ENCODE measurements at regions not wholly inside any gene's neighbourhood (a gene's known extent, or its start where the extent isn't known, plus 50 kb on each side); places are given as distances from the start of the nearest gene placed in this dataset.

- DNase-seq, result no peak
Observed at GRCh38 chr2:15720561-15721307, 129.1 kb downstream of the DDX1 start.

GRCh38 chr2:15721411-15722067 is 129.9 kb downstream of the DDX1 start:
- DNase-seq, result no peak

DNA sequence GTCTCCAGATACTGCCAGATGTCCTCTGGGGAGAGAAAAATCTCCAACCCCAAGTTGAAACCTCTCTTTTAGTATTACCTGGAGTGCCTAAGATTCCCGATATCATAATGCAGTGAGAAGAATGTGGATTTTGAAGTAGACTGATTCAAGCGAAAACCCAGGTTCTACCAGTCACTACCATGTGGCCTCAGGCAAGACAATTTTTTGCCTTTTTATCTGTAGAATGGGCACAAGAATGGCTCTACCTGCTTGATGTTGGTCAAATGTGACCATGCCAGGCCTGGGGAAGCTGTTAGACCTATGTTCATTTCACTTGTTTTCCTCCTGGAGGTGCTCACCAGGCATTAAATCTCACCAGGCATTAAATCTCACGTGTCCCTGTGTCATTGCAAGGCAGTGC is 131.3 kb downstream of the DDX1 start:
- DNase-seq, result no peak

DNA sequence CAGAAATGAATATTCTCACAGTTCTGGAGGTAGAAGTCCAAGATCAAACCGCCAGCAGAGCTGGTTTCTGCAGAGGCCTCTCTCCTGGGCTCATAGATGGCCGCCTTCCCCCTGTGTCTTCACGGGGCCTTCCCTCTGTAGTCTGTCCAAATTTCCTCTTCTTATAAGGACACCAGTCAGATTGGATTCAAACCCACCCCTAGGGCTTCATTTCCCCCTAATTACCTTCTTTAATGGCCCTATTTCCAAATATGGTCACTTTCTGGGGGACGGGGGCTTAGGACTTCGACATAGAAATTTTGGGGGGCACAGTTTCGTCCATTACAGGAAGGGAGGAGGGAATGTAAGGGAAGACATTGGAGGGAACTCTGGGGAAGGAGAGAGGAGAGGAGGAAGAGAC is 132.6 kb downstream of the DDX1 start:
- DNase-seq, result no peak

GRCh38 chr2:15725101-15725781 is 133.6 kb downstream of the DDX1 start:
- DNase-seq, result no peak

DNA sequence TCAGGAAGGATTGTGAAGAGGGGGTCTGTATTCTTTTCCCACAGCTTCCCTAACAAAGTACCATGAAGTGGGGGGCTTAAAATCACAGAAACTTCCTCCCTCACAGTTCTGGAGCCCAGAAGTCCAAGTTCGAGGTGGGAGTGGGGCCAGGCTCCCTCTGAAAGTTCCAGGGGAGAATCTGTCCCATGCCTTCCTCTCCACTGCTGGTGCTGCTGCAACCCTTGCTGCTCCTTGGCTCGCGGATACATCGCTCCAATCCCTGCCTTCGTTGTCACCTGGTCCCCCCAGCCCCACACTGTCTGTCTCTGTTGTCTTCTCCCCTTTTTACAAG is 134.1 kb downstream of the DDX1 start:
- DNase-seq, result no peak

DNA sequence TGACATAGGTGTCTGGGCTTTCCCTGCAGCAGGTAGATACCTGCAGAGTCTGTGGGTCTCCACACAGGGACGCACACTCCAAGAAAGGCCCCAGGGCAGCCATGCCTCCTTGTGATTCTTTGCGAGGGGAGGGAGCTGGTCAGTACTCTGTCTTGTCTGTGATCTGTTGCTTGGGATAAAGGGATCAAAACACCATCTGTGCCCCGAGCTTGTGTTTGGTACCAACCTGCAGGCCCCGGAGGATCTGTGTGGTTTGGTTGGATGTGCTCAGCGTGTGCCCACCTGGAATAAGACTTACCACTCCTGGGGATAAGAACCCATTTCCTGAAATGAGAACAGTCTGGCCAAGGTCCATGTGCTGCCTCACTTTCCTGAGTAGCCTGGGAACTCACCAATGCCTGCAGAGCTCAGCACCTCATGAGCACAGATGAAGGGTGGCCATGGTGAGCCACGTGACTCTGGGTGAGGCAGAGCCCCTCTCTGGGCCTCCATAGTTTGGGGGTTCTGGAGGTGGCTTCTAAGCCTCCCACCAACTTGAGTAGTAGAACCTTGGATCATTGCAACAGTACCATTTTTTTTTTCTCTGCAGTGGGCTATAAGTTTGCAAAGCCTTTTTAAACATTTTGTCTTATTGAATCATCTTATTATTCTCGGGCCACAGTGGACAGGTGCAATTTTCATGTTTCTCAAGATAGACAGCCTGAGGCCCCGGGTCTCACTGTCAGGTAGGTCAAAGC is 134.8 kb downstream of the DDX1 start:
- no peak for DNase-seq

DNA sequence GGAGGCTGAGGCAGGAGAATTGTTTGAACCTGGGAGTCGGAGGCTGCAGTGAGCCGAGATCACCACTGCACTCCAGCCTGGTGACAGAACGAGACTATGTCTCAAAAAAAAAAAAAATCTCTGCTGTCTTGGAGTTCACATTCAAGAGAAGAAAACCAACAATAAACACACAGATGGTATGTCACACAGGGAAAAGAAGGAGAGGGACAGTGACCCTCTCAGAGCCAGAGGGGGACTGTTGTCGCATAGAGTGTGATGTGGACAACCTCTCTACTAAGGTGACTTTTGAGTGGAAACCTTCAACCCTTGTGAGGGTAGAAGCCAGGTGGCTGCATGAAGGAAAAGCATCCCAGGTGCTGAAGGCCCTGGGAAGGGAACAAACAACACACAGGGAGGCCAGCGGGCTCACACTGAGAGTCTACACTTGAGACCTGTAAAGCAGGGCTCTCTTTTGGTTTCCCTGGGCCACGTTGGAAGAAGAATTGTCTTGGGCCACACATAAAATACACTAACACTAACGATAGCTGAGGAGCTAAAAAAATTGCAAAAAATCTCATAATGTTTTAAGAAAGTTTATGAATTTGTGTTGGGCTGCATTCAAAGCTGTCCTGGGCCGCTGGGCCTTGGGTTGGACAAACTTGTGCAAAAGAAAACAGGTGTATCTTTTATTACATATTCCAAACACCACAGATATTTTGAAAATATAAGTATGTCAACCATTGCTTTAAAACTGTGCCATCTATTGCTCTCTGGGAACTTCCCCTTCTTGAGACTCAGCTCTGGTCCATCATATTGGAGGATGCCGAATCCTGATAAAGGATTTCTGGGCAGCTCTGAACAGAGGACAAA is 136.0 kb downstream of the DDX1 start:
- no peak for DNase-seq

- DNase-seq, result no peak
Observed at GRCh38 chr2:15728245-15728938, 136.7 kb downstream of the DDX1 start.

- no peak for DNase-seq
Observed at GRCh38 chr2:15729001-15729400, 137.3 kb downstream of the DDX1 start.

- DNase-seq, result peak in 1 of 2 experiments; percentile 33
Observed at GRCh38 chr2:15729709-15730544, 138.3 kb downstream of the DDX1 start.

DNA sequence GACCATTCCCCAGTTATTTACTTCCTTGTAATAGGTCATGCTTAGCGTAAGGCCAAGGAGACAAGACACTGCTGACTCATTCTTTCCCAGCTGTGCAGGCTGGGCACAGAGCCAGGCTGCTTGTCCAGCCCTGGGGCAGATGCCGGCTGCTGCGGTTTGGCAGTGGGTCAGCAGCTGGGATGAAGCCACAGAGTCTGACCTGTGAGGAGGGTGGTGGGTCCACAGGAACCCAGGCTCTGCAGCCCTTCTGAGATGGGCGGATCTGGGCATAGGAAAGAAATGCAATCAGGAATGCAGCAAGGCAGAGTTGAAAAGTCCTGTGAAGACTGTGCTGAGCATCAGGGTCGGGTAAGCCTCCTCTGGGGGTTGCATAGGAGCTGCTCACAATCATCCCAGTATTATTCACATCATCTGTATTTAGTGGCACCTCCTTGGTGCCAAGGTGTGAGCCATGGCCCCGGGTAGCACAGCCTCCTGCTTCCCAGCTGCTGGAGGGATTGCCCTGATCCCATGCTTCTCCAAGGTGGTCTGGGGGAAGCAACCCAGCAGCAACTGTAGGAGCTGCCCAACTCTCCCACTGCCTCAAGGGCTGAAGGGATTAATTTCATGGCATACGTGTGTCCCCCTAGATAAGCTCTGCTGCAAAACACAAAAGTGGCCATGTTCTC is 139.0 kb downstream of the DDX1 start:
- DNase-seq, result peak in 1 of 2 experiments; percentile 33

- DNase-seq, result no peak
Observed at GRCh38 chr2:15731213-15731888, 139.7 kb downstream of the DDX1 start.

DNA sequence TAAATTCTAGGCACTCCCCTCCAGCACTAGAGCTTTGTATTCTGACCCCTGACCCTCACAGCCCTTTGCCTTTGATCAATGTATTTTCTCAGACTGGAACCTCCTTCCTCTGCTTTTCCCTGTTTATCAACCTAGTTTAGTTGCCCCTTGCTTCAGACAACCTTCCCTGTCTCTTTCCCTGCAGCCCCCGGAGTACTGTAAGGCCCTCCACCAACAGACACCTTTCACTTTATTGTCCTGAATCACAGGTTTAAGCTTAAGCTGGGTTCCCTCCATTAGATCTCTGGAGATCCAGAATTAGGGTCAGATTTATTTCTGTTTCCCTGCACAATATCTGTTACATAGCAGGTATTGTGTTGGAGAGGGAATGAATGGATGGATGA is 140.2 kb downstream of the DDX1 start:
- DNase-seq, result no peak

DNA sequence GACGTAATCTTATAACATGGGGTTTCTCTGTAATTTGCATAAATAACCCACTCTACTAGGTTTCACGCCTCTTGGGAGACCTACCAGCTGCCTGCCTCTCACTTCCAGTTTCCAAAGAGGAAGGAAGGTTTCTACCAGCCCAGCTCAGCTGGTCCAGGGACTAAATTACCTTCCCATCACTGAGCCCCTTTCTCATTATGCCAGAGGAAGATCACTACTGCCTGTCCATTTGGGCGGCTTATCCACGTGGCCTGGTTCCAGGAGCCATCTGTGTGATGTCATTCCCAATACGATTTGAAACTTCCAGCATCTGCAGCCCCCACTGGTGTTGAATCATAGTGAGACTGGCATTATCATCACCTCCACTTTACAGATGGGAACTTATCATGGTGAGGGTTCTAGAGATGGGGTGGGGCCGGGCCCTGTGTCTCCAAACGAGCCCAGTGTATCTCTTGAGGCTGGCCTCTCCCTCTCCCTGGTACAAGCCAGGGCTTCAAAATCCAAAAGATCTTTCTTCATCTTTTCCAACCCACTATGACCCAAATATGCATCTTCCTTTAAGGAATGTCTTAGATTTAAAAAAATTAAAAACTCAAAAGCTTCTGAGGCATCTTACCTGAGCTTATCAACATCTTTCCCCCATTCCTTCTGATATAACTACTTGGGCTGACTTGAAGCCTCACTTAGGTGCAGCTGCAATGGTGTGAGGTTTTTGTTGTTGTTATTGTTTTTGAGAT is 140.8 kb downstream of the DDX1 start:
- DNase-seq, result no peak

DNA sequence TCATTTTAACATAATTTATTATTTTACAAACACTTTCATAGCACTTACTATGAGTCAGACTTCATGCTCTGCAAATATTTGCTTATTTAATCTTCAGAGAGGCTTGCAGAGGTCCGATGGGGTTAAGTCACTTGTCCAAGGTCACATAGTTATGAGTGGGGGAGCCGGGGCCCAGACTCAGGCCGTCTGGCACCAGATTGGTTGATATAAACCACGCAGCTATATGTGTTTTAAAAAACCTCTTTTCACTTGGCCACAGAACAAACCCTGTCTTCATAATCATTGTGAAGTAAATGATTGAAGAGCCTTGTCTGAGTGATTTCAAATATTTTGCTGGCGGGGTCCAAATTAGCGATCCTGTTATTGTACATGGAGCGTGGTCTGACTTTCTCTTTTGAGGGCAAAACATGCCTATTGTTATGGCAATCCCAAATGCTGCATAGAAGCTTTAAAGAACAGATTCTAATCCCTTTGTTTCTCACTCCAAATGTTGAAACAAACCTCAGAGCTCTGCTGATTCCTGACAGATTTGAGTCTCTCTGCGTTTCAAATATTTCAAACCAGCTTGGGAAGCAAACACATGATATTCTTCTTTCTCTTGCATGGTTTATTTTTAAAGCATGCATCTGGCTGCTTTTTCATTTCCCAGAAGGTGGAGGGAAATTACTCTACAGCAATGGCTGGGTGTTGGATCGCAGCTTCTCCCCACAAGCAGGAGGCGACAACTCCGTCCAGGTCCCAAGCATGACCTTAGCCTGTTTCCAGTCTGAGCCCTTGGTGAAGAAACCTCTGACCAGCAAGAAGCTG is 142.4 kb downstream of the DDX1 start:
- DNase-seq, result no peak

DNA sequence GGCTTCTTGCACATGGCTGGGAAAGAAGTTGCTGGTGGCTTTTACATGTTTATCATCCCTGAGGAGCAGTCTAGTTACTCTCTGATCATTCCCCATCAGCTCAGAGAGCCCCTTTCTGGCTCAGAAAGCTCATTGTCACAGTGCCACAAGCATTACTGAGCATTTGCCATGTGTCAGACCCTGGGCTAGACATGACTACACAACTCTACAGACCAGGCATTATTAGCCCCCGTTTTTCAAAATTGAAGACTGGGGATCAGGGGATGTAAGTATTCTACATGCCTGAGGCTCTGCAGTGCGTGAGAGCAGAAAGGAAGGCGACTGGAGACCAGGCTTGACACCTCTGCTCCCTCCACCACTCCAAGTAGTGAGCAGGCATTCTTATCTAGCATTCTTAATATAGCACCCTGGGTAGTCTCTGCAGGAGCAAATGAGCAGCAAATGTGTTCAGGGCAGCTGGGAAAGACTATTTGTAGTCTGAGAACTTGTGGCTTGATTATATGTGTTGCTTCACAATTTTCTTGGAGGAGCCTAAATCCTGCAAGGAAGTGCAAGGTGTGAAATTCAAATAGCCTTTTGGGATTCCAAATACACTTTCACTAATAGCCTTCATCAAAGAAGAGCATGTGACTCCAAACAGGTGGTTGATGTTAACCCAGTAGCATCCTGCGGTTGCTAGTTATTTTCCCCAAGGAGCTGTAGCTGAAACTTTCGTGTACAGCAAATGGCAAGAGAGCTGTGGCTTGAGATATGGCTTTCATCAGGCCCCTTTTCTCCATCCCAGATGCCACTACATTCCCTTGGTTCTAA is 143.2 kb downstream of the DDX1 start:
- no peak for DNase-seq

Measured in NCI-H2081 (cell line).